ENCODE measurements at regions not wholly inside any gene's neighbourhood (a gene's known extent, or its start where the extent isn't known, plus 50 kb on each side); places are given as distances from the start of the nearest gene placed in this dataset.

- TF ChIP-seq CTCF (IDR thresholded peaks at IDR 0.05) (no peak), EZH2phosphoT487 (IDR thresholded peaks at IDR 0.05) (no peak)
These were observed 85.8 kb downstream of the POU3F3 start for GRCh38 chr2:104939570-104940217.
